Liver (tissue), 3 donors: ENCODE measurements at regions not wholly inside any gene's neighbourhood (a gene's known extent, or its start where the extent isn't known, plus 50 kb on each side); places are given as distances from the start of the nearest gene placed in this dataset.

Experiments
- FOXA1 ChIP-seq: IDR thresholded peaks from 2 replicates; pipeline ENCODE4 v1.6.1; 2016; ENCODE audit warnings: antibody characterized with exemption
- FOXA2 ChIP-seq: IDR thresholded peaks from 2 replicates; pipeline ENCODE4 v1.6.1; 2016; ENCODE audit warnings: antibody characterized with exemption
- RAD21 ChIP-seq, 2 donors: IDR thresholded peaks; 2 replicates each; pipeline ENCODE4 v1.6.1; 2016; ENCODE audit warnings: antibody characterized with exemption in 2 of 2, mild to moderate bottlenecking in 2 of 2
- TAF1 ChIP-seq: conservative IDR thresholded peaks from 2 replicates; pipeline ENCODE4 v1.6.1; 2016; ENCODE audit warnings: antibody characterized with exemption, mild to moderate bottlenecking
- YY1 ChIP-seq: IDR thresholded peaks from 2 replicates; pipeline ENCODE4 v1.6.1; 2016; ENCODE audit warnings: antibody characterized with exemption, mild to moderate bottlenecking
- ZBTB33 ChIP-seq: IDR thresholded peaks from 2 replicates; pipeline ENCODE4 v1.6.1; 2016; ENCODE audit warnings: antibody characterized with exemption
- TF ChIP-seq, protein P1 (sequence below): fragments of 150-350 bp; IDR thresholded peaks from 2 replicates; pipeline ENCODE4 v1.5.1; 2017; ENCODE audit warnings: improper control_type of control experiment, low read depth, low read length; ENCODE audit not compliant: missing input control
- donor health status: healthy.
- donor health status: healthy.

DNA sequence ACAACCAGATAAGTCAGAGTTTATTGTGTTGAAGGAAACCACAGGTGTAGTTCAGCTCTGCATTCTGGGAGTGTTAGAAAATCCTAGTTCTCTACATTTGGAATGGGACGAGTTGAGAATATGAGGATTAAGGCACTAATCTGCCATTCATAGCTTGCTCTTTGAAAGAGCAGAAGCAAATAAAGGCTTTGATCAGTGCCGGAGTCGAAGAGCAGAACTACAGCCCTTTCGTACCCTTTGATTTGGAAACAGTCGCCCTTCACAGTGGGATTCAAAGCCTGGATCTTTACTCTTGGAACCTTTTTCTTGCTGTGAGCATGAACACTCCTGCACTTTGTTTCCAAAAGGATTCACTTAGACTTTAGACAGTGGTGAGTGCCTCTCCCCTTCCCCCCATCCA lies 523.9 kb upstream of the POU3F2 start:
- TF ChIP-seq ZBTB33 (no peak), YY1 (no peak), RAD21 (IDR thresholded peaks at IDR 0.05) (no peak), TAF1 (no peak), FOXA1 (no peak), FOXA2 (no peak)
- TF ChIP-seq, protein P1, sequence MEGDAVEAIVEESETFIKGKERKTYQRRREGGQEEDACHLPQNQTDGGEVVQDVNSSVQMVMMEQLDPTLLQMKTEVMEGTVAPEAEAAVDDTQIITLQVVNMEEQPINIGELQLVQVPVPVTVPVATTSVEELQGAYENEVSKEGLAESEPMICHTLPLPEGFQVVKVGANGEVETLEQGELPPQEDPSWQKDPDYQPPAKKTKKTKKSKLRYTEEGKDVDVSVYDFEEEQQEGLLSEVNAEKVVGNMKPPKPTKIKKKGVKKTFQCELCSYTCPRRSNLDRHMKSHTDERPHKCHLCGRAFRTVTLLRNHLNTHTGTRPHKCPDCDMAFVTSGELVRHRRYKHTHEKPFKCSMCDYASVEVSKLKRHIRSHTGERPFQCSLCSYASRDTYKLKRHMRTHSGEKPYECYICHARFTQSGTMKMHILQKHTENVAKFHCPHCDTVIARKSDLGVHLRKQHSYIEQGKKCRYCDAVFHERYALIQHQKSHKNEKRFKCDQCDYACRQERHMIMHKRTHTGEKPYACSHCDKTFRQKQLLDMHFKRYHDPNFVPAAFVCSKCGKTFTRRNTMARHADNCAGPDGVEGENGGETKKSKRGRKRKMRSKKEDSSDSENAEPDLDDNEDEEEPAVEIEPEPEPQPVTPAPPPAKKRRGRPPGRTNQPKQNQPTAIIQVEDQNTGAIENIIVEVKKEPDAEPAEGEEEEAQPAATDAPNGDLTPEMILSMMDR, result no peak
